K562 (cell line): ENCODE measurements at regions not wholly inside any gene's neighbourhood (a gene's known extent, or its start where the extent isn't known, plus 50 kb on each side); places are given as distances from the start of the nearest gene placed in this dataset.
"Not testable (repeated sequence)": the region's sequence is repeated elsewhere in the genome, so short reads cannot be mapped to it uniquely, and the experiment has no call there.

Experiments used
- ATAC-seq: fragments of 200-7000 bp; cut with Tn5 transposase; 3 replicates; pipeline ENCODE4 v1.9.1; 2020; ENCODE audit warnings: moderate library complexity
- BruUV-seq: library from RNA; stranded (reverse); fragments of 400-500 nt; replicated peaks from 2 replicates; lab custom pipeline; 2021; lab: Mats Ljungman, UMichigan
- CTCF ChIA-PET: fragments of 300-600 bp; formaldehyde crosslinking; extraction: SDS; loops from one replicate; lab custom pipeline; 2021; ENCODE audit warnings: low intra/inter-chr PET ratio; lab: Yijun Ruan, JAX
- POLR2A ChIA-PET: fragments of 300-600, 350-650 bp; sonication (Branson Sonifier 250); formaldehyde crosslinking; extraction: SDS; loops from one replicate; lab custom pipeline; 2021; ENCODE audit warnings: antibody characterized with exemption, inconsistent platforms; lab: Yijun Ruan, JAX
- DNase-seq, 4 experiments: peaks; one replicate each; pipeline versions ENCODE4 v3.0.0 to v3.0.0-alpha.2; 2011 to 2018; ENCODE audit warnings: low spot score in 3 of 4, mixed read lengths in 3 of 4; ENCODE audit errors: extremely low read depth in 1 of 4
- FAIRE-seq: peaks from 2 replicates; lab custom pipeline; 2011; peaks lifted over from hg19 to GRCh38; lab: Jason Lieb, UNC
- H2AFZ ChIP-seq: 2 replicates; pipeline ENCODE4 v1.6.0; 2011; ENCODE audit warnings: low read depth, low read length, control low read depth, inconsistent platforms
- H3K27ac ChIP-seq: fragments of 200-600 bp; 3 replicates; pipeline ENCODE4 v1.8.0; 2011; ENCODE audit warnings: low read depth, mild to moderate bottlenecking, control low read depth, inconsistent platforms, low read length, moderate library complexity, mixed read lengths; ENCODE audit errors: extremely low read depth
- H3K27me3 ChIP-seq, 2 experiments: fragments of 300-600 bp in 1 of 2; 2 replicates in 1 of 2; 3 replicates in 1 of 2; pipeline versions ENCODE4 v1.6.0 to v1.8.0; 2011; ENCODE audit warnings: inconsistent platforms in 2 of 2, low read length in 2 of 2, mild to moderate bottlenecking in 1 of 2, mixed read lengths in 1 of 2, moderate library complexity in 1 of 2; ENCODE audit not compliant: control insufficient read depth in 2 of 2, insufficient read depth in 2 of 2
- H3K36me3 ChIP-seq: fragments of 300-600 bp; 3 replicates; pipeline ENCODE4 v1.8.0; 2011; ENCODE audit warnings: mild to moderate bottlenecking, low read length, inconsistent platforms; ENCODE audit not compliant: control insufficient read depth, insufficient read depth
- H3K4me1 ChIP-seq, 2 experiments: fragments of 200-600 bp in 1 of 2; replicated peaks in 1 of 2; 2 replicates in 1 of 2; 3 replicates in 1 of 2; pipeline versions ENCODE4 v1.5.1 to v1.8.0; 2011; ENCODE audit warnings: inconsistent platforms in 2 of 2, low read length in 2 of 2, mild to moderate bottlenecking in 1 of 2, mixed read lengths in 1 of 2, moderate library complexity in 1 of 2; ENCODE audit not compliant: control insufficient read depth in 2 of 2, insufficient read depth in 2 of 2
- H3K4me2 ChIP-seq: 2 replicates; pipeline ENCODE4 v1.6.1; 2011; ENCODE audit warnings: low read length, control low read depth, inconsistent platforms, mixed read lengths; ENCODE audit not compliant: insufficient read depth
- H3K4me3 ChIP-seq: fragments of 200-600 bp; sonication (generic), shearing (Covaris generic); 2 replicates; pipeline ENCODE4 v1.5.1; 2016; ENCODE audit warnings: control low read depth, inconsistent platforms
- H3K79me2 ChIP-seq: fragments of 200-600 bp; 3 replicates; pipeline ENCODE4 v1.8.0; 2011; ENCODE audit warnings: low read length, inconsistent platforms; ENCODE audit not compliant: control insufficient read depth, insufficient read depth
- H3K9ac ChIP-seq, 2 experiments: 2 replicates each; pipeline versions ENCODE4 v1.6.0 to v1.6.1; 2011; ENCODE audit warnings: low read depth in 2 of 2, low read length in 2 of 2, control low read depth in 1 of 2, inconsistent platforms in 1 of 2, mild to moderate bottlenecking in 1 of 2, mixed read lengths in 1 of 2; ENCODE audit not compliant: insufficient read depth in 1 of 2
- H3K9me1 ChIP-seq: one replicate; pipeline ENCODE4 v1.6.0; 2011; ENCODE audit warnings: inconsistent platforms, mild to moderate bottlenecking, low read length, moderate library complexity; ENCODE audit not compliant: control insufficient read depth, insufficient read depth
- H3K9me3 ChIP-seq: replicated peaks from 2 replicates; pipeline ENCODE4 v1.5.1; 2011; ENCODE audit warnings: low read depth, low read length, inconsistent platforms; ENCODE audit not compliant: control insufficient read depth, insufficient read depth
- H4K20me1 ChIP-seq: replicated peaks from 2 replicates; pipeline ENCODE4 v1.6.1; 2011; ENCODE audit warnings: low read length, inconsistent platforms, mixed read lengths; ENCODE audit not compliant: control insufficient read depth, insufficient read depth
- MYNN ChIP-seq, 2 experiments: sonication (generic); formaldehyde crosslinking in 1 of 2; IDR thresholded peaks; 2 replicates each; pipeline versions ENCODE4 v1.5.0 to v1.6.1; 2016 to 2020; ENCODE audit warnings: antibody characterized with exemption in 1 of 2, missing genetic modification reagents in 1 of 2
- POLR2AphosphoS2 ChIP-seq: IDR thresholded peaks from 2 replicates; pipeline ENCODE4 v1.6.1; 2012; ENCODE audit warnings: low read length, improper control_type of control experiment
- POLR2B ChIP-seq: fragments of 450-650 bp; IDR thresholded peaks from 2 replicates; pipeline ENCODE4 v1.6.1; 2018; ENCODE audit warnings: low read depth; ENCODE audit not compliant: partially characterized antibody
- RBM14 ChIP-seq: fragments of 200-400 bp; formaldehyde crosslinking; IDR thresholded peaks from 2 replicates; pipeline ENCODE4 v1.6.1; 2018; ENCODE audit warnings: low read depth, mild to moderate bottlenecking, low read length, moderate library complexity, borderline replicate concordance; ENCODE audit not compliant: insufficient read depth
- TAF15 ChIP-seq: fragments of 200-400 bp; formaldehyde crosslinking; IDR thresholded peaks from 2 replicates; pipeline ENCODE4 v1.6.1; 2017; ENCODE audit warnings: mild to moderate bottlenecking, low read depth, low read length, moderate library complexity
- TCF3 ChIP-seq: sonication (generic); formaldehyde crosslinking; IDR thresholded peaks from 2 replicates; pipeline ENCODE4 v1.4.0; 2020; ENCODE audit warnings: mild to moderate bottlenecking, missing genetic modification reagents
- ZNF146 ChIP-seq: IDR thresholded peaks from one replicate; pipeline ENCODE4 v1.6.1; 2018; ENCODE audit warnings: missing compliant biosample characterization; ENCODE audit not compliant: unreplicated experiment
- ZNF316 ChIP-seq: fragments of 450-650 bp; IDR thresholded peaks from 2 replicates; pipeline ENCODE4 v1.6.1; 2016
- WGBS: fragments of 100-300 bp; shearing (Covaris generic); methylation state at CpG from one replicate; pipeline ENCODE4 v1.1.6; 2016; ENCODE audit warnings: low coverage, mixed read lengths; ENCODE audit not compliant: insufficient coverage; ENCODE audit errors: missing lambda C conversion rate; 5-methylcytosine and 5-hydroxymethylcytosine counted together
- in situ Hi-C: fragments of 300-500 bp; cut with MboI; formaldehyde crosslinking; loops from 4 replicates; pipeline ENCODE4 v1.15.0; 2018; ENCODE audit warnings: inconsistent platforms, mixed read lengths
- intact Hi-C: fragments of 100-400 bp; cut with micrococcal nuclease; formaldehyde crosslinking; loops from 2 replicates; pipeline ENCODE4 v1.14.2; 2022
- TF ChIP-seq, protein P1 (sequence below): sonication (generic); formaldehyde crosslinking; IDR thresholded peaks from 2 replicates; pipeline ENCODE4 v1.8.0; 2022; ENCODE audit warnings: mild to moderate bottlenecking, missing genetic modification reagents

DNA sequence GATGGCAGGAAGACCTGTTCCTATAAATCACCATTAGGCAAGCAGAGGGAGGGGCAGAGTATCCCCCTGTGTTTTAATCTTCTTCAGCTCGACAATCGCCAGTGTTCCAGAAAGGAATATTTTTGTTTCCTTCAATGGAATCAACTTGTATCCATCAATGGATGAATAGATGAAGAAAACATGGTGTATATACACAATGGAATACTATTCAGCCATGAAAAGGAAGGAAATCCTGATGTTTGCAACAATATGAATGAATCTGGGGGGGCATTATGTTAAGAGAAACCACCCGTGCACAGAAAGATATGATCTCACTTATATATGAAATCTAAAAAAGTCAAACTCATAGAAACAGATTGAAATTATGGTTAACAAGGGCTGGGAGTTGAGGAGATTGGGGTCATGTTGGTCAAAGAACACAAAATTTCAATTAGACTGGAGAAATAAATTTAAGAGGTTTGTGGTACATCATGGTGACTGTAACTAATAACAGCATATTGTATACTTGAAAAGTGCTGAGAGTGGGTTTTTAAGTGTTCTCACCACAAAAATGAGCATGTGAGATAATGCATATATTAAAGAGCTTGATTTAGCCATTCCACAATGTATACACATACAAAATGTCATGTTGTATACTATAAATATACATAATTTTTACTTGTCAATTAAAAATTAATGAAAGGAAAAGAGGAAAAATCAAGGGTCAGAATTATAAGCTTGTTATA is 64.2 kb upstream of the ITGA11 start:
- H2AFZ ChIP-seq = no peak overlapping the region
- no peak overlapping the region for H3K4me3 ChIP-seq
- peaks cover 11 to 20% of the 10 kb centered on the region in 2 experiments; a peak in 2 of 5 replicates for H3K27me3 ChIP-seq
- no peak overlapping the region for H3K27ac ChIP-seq
- ChIA-PET POLR2A (interaction anchor here (1.2 kb wide), 1 partner anchor 9 kb away, joined by 8 read pairs; no protein-coding TSS in a partner anchor), CTCF (no interaction called here)
- H3K9me3 ChIP-seq = no peaks in the 10 kb centered on the region
- no peaks in the 10 kb centered on the region for H3K9me1 ChIP-seq
- no peaks in the 10 kb centered on the region for H3K79me2 ChIP-seq
- no peaks in the 10 kb centered on the region; the same call in 1 of the 2 replicates for H4K20me1 ChIP-seq
- H3K9ac ChIP-seq = no peak overlapping the region
- H3K4me2 ChIP-seq = no peak overlapping the region
- DNase-seq (no peak), ATAC-seq (no peak), FAIRE-seq (no peak)
- WGBS = 0% methylated on average over 3 of the region's 3 CpGs
- in situ Hi-C loops (no loop called here), intact Hi-C loops (no loop called here)
- BruUV-seq = no TSS peak
- no peak for TF ChIP-seq TCF3
- TF ChIP-seq RBM14 = no peak
- TF ChIP-seq POLR2B = no peak
- peak; percentile 50 for TF ChIP-seq ZNF146 (CRISPR knock-in tag)
- TF ChIP-seq, protein P1, sequence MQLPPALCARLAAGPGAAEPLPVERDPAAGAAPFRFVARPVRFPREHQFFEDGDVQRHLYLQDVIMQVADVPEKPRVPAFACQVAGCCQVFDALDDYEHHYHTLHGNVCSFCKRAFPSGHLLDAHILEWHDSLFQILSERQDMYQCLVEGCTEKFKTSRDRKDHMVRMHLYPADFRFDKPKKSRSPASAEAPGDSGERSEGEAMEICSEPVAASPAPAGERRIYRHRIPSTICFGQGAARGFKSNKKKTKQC (CRISPR knock-in tag) = no peak
- no peak for TF ChIP-seq POLR2AphosphoS2
- TF ChIP-seq TAF15 = no peak
- no peak for TF ChIP-seq MYNN (IDR thresholded peaks at IDR 0.05)
- TF ChIP-seq MYNN (CRISPR knock-in tag; IDR thresholded peaks at IDR 0.05) = no peak
- TF ChIP-seq ZNF316 = peak; percentile 26; the same call in 1 of the 2 replicates
- no peaks in the 10 kb centered on the region; a peak in 1 of 5 replicates for H3K4me1 ChIP-seq
- no peaks in the 10 kb centered on the region for H3K36me3 ChIP-seq

DNA sequence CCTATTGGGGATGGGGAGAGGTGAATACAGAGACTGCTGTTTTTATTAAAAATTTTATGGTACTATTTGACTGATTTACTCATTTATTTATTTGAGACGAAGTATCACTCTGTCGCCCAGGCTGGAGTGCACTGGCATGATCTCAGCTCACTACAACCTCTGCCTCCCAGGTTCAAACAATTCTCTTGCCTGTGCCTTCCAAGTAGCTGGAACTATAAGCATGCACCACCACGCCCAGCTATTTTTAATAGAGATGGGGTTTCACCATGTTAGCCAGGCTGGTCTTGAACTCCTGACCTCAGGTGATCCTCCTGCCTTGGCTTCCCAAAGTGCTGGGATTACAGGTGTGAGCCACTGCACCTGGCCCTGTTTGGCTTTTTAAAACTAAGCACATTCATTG is 64.8 kb upstream of the ITGA11 start:
- peaks cover 10 to 18% of the 10 kb centered on the region in 2 experiments; a peak in 2 of 5 replicates for H3K27me3 ChIP-seq
- H3K9me1 ChIP-seq, H3K79me2 ChIP-seq, ATAC-seq, H4K20me1 ChIP-seq, H3K4me1 ChIP-seq, POLR2A ChIA-PET, H3K27ac ChIP-seq, H3K36me3 ChIP-seq, FAIRE-seq, CTCF ChIA-PET, BruUV-seq, intact Hi-C loops, H3K9ac ChIP-seq, H3K9me3 ChIP-seq, in situ Hi-C loops, H2AFZ ChIP-seq, H3K4me2 ChIP-seq, DNase-seq, H3K4me3 ChIP-seq: not testable (repeated sequence)
- 0% methylated on average over 3 of the region's 3 CpGs for WGBS
